SK-N-SH (cell line): ENCODE measurements at regions not wholly inside any gene's neighbourhood (a gene's known extent, or its start where the extent isn't known, plus 50 kb on each side); places are given as distances from the start of the nearest gene placed in this dataset.

Source experiments
- CTCF ChIA-PET: fragments of 300-600, 350-600 bp; formaldehyde crosslinking; extraction: SDS; loops from one replicate; lab custom pipeline; 2021; lab: Yijun Ruan, JAX
- POLR2A ChIA-PET: fragments of 350-600 bp; sonication (Branson Sonifier 250); formaldehyde crosslinking; extraction: SDS; loops from one replicate; lab custom pipeline; 2020; ENCODE audit warnings: antibody characterized with exemption, inconsistent platforms; lab: Yijun Ruan, JAX
- DNase-seq: peaks from one replicate; pipeline ENCODE4 v3.0.0; 2012
- H2AFZ ChIP-seq: fragments of 200-600 bp; sonication (generic); 2 replicates; pipeline ENCODE4 v1.8.1; 2016; ENCODE audit warnings: antibody characterized with exemption, mild to moderate bottlenecking, low read depth
- H3F3A ChIP-seq: fragments of 200-600 bp; sonication (generic); replicated peaks from 2 replicates; pipeline ENCODE3; 2016; ENCODE audit warnings: antibody characterized with exemption, mild to moderate bottlenecking; ENCODE audit not compliant: insufficient read depth
- H3K27ac ChIP-seq, 2 experiments: fragments of 200-500 bp in 1 of 2; fragments of 200-600 bp in 1 of 2; sonication (Bioruptor generic) in 1 of 2; sonication (generic), shearing (Covaris generic) in 1 of 2; 2 replicates each; pipeline versions ENCODE4 v1.5.1 to v1.6.1; 2014 to 2016; ENCODE audit warnings: low read depth in 2 of 2, inconsistent platforms in 1 of 2, low read length in 1 of 2, mild to moderate bottlenecking in 1 of 2, mixed read lengths in 1 of 2
- H3K27me3 ChIP-seq: fragments of 200-600 bp; sonication (generic), shearing (Covaris generic); 2 replicates; pipeline ENCODE4 v1.6.1; 2016; ENCODE audit warnings: mixed run types; ENCODE audit not compliant: insufficient read depth
- H3K36me3 ChIP-seq, 2 experiments: fragments of 200-500 bp in 1 of 2; fragments of 200-600 bp in 1 of 2; sonication (Bioruptor generic) in 1 of 2; sonication (generic) in 1 of 2; replicated peaks in 1 of 2; 2 replicates each; pipeline versions ENCODE3 to v1.5.1; 2014 to 2016; ENCODE audit warnings: low read length in 1 of 2, mild to moderate bottlenecking in 1 of 2; ENCODE audit not compliant: insufficient read depth in 2 of 2, control insufficient read depth in 1 of 2
- H3K4me1 ChIP-seq, 2 experiments: fragments of 200-500 bp in 1 of 2; fragments of 200-600 bp in 1 of 2; sonication (Bioruptor generic) in 1 of 2; sonication (generic), shearing (Covaris generic) in 1 of 2; 2 replicates each; pipeline versions ENCODE4 v1.5.1 to v1.6.1; 2014 to 2016; ENCODE audit warnings: low read depth in 1 of 2, low read length in 1 of 2, mixed run types in 1 of 2; ENCODE audit not compliant: insufficient read depth in 2 of 2, control insufficient read depth in 1 of 2
- H3K4me2 ChIP-seq: fragments of 200-600 bp; sonication (generic), shearing (Covaris generic); 2 replicates; pipeline ENCODE4 v1.6.1; 2017; ENCODE audit warnings: mixed run types
- H3K4me3 ChIP-seq, 2 experiments: fragments of 200-500 bp in 1 of 2; fragments of 200-600 bp in 1 of 2; sonication (Bioruptor generic) in 1 of 2; sonication (generic), shearing (Covaris generic) in 1 of 2; 2 replicates each; pipeline versions ENCODE4 v1.5.1 to v1.8.1; 2014 to 2016; ENCODE audit warnings: low read depth in 2 of 2, inconsistent platforms in 1 of 2, low read length in 1 of 2, mild to moderate bottlenecking in 1 of 2, mixed read lengths in 1 of 2, moderate library complexity in 1 of 2
- H3K79me2 ChIP-seq: fragments of 200-600 bp; sonication (generic); 2 replicates; pipeline ENCODE4 v1.8.1; 2017; ENCODE audit warnings: mild to moderate bottlenecking; ENCODE audit not compliant: insufficient read depth
- H3K9ac ChIP-seq: fragments of 200-600 bp; sonication (generic); 2 replicates; pipeline ENCODE4 v1.6.1; 2017; ENCODE audit warnings: mixed run types
- H3K9me2 ChIP-seq: fragments of 200-600 bp; sonication (generic); 2 replicates; pipeline ENCODE4 v1.6.1; 2017; ENCODE audit warnings: mixed run types
- H3K9me3 ChIP-seq: fragments of 200-600 bp; sonication (generic); 2 replicates; pipeline ENCODE4 v1.6.1; 2017; ENCODE audit warnings: mixed run types, mild to moderate bottlenecking, moderate library complexity
- H4K20me1 ChIP-seq: fragments of 200-600 bp; sonication (generic); 2 replicates; pipeline ENCODE4 v1.6.1; 2017; ENCODE audit warnings: mild to moderate bottlenecking, mixed run types; ENCODE audit not compliant: insufficient read depth
- FOXJ3 ChIP-seq: sonication (generic); formaldehyde crosslinking; IDR thresholded peaks from 2 replicates; pipeline ENCODE4 v1.5.1; 2020; ENCODE audit warnings: mild to moderate bottlenecking, missing genetic modification reagents
- FOXM1 ChIP-seq: IDR thresholded peaks from 2 replicates; pipeline ENCODE4 v1.4.0; 2012; ENCODE audit warnings: low read depth, mild to moderate bottlenecking
- GATA2 ChIP-seq: sonication (generic); formaldehyde crosslinking; IDR thresholded peaks from 2 replicates; pipeline ENCODE4 v1.5.0; 2020; ENCODE audit warnings: mild to moderate bottlenecking, missing genetic modification reagents
- IRF3 ChIP-seq: fragments of 150-350 bp; IDR thresholded peaks from 2 replicates; pipeline ENCODE4 v1.6.1; 2016; ENCODE audit warnings: mild to moderate bottlenecking, low read depth, low read length
- MEF2A ChIP-seq: IDR thresholded peaks from 2 replicates; pipeline ENCODE4 v1.4.0; 2012; ENCODE audit warnings: low read depth, borderline replicate concordance
- NFIC ChIP-seq: IDR thresholded peaks from 2 replicates; pipeline ENCODE4 v1.4.0; 2012; ENCODE audit warnings: borderline replicate concordance
- REST ChIP-seq: IDR thresholded peaks from 2 replicates; pipeline ENCODE4 v1.6.1; 2012; ENCODE audit warnings: mild to moderate bottlenecking, low read depth, low read length, moderate library complexity
- RFX5 ChIP-seq: IDR thresholded peaks from 2 replicates; pipeline ENCODE4 v1.6.1; 2012; ENCODE audit warnings: mild to moderate bottlenecking, improper control_type of control experiment, low read length
- RXRA ChIP-seq: IDR thresholded peaks from 2 replicates; pipeline ENCODE4 v1.4.0; 2012; ENCODE audit warnings: low read depth, mild to moderate bottlenecking, borderline replicate concordance
- TAF1 ChIP-seq: IDR thresholded peaks from 2 replicates; pipeline ENCODE4 v1.6.1; 2012; ENCODE audit warnings: low read depth, mild to moderate bottlenecking, low read length, moderate library complexity, borderline replicate concordance
- TEAD4 ChIP-seq: IDR thresholded peaks from 2 replicates; pipeline ENCODE4 v1.4.0; 2012; ENCODE audit warnings: mild to moderate bottlenecking, borderline replicate concordance; ENCODE audit not compliant: insufficient read depth
- USF2 ChIP-seq: fragments of 150-350 bp; IDR thresholded peaks from 2 replicates; pipeline ENCODE4 v1.6.1; 2017; ENCODE audit warnings: antibody characterized with exemption, low read length, low read depth, borderline replicate concordance
- ZBTB33 ChIP-seq: IDR thresholded peaks from 2 replicates; pipeline ENCODE4 v1.4.0; 2012; ENCODE audit warnings: low read depth, borderline replicate concordance

DNA sequence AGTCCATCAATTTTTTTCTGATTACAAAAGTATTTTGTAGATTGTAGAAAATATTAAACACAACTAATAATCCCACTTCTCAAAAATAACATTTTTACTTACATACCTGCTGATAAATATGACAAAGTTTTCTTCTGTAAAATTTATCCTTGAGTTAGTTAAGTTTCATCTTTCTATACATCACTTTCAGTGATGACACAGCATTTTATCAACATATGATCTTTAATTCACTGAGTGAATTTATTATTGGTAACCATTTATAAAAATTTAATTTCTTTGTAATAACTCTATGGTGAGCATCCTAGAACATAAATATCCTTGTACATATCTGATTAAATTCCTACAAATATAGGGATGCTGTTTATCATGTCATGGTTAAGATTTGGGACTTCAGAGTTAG lies 385.0 kb upstream of the SLC35B3 start:
- CTCF ChIA-PET: no interaction called here
- no peaks in the 10 kb centered on the region for H3F3A ChIP-seq
- no peak for DNase-seq
- H3K27ac ChIP-seq: no peak overlapping the region
- no peaks in the 10 kb centered on the region for H4K20me1 ChIP-seq
- H3K4me2 ChIP-seq: no peak overlapping the region
- no peaks in the 10 kb centered on the region for H3K36me3 ChIP-seq
- H2AFZ ChIP-seq: no peak overlapping the region
- no peak overlapping the region for H3K9ac ChIP-seq
- H3K4me3 ChIP-seq: no peak overlapping the region
- no peaks in the 10 kb centered on the region for H3K27me3 ChIP-seq
- H3K9me3 ChIP-seq: no peaks in the 10 kb centered on the region
- no peaks in the 10 kb centered on the region for H3K9me2 ChIP-seq
- no peaks in the 10 kb centered on the region for H3K4me1 ChIP-seq
- TF ChIP-seq TAF1 (no peak), NFIC (no peak), MEF2A (no peak), USF2 (no peak), RXRA (no peak), GATA2 (no peak), ZBTB33 (no peak), REST (no peak), FOXJ3 (no peak), RFX5 (no peak), IRF3 (no peak), FOXM1 (no peak), TEAD4 (no peak)
- TF ChIP-seq, all 33 proteins: peak for 0
- no peaks in the 10 kb centered on the region for H3K79me2 ChIP-seq
- POLR2A ChIA-PET: no interaction called here
